Amygdala (tissue), 56 donors: ENCODE measurements at regions not wholly inside any gene's neighbourhood (a gene's known extent, or its start where the extent isn't known, plus 50 kb on each side); places are given as distances from the start of the nearest gene placed in this dataset.
"Not testable (repeated sequence)": the region's sequence is repeated elsewhere in the genome, so short reads cannot be mapped to it uniquely, and the experiment has no call there.

Experiments used
- DNase-seq, 56 donors: peaks; one replicate each; lab custom pipeline; 2025; lab: John Stamatoyannopoulos, UW

DNA sequence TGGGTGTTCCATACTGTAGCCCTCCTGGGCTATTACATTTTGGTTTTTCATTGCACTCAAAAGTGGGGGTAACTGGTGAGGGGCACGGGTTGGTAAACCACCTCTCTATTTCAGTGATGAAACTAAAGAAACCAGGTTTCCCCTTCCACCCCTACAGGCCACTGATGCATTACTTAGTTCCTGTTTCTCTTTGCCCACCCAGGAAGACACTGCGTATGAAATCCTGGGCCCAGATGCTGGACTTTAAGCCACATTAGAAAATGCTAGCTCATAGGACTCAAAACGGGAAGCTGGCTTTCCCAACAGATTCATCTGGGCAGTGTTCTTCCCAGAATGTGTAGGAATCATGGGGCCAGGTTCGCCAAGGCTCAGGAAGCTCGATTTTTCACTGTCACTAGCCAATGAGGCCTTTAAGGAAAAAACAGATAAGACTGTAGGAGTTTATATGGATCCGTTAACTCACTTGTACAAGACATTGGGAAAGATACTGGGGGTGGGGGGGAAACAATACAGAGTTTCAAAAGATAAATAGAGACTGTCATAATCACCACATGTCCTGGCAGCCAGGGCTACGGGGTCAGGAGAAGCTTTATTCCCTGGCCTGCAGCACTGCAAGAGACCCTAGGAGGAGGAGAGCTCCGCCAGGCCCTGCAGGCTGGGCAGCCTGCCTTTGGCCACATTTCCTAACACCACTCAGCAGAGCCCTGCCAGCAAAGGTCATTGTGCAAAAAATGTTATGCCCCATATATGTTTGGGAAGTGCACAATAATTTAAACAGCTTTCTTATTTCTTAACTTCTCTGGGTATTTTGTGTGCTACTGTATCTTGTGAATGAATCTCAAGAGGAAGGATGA, 228.5 kb upstream of the PLGLB2 start:
- DNase-seq, result not testable (repeated sequence)

DNA sequence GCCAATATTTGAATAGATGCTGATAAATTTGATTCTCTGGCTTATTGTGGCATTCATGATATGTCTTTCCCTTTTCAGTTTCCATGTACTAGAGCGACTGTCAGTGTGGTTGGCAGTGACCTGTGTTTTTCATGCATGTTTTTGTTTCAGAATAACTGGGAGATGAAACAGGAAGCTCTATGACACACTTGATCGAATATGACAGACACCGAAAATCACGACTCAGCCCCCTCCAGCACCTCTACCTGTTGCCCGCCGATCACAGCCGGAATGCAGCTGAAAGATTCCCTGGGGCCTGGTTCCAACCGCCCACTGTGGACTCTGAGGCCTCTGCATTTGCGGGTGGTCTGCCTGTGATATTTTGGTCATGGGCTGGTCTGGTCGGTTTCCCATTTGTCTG, 226.8 kb upstream of the PLGLB2 start:
- DNase-seq, result not testable (repeated sequence)

DNA sequence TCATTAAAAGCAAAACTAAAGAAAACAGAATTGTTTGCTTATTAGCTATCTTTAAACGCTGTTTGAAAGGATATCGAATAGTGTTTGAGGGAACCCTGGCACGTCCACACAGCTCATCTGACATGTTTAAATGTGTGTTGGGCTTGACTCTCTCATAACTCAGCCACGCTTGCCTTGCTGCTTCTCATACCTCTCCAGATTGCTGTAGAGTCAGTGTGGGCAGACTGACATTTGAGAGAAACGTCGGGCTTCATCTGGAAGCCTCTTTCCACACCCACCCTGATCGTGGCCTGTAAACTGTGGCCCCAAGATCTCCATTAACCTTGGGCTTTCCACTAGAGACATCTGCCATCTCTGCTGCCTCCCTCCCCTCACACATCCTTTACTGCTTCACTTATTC, 226.4 kb upstream of the PLGLB2 start:
- not testable (repeated sequence) for DNase-seq

DNA sequence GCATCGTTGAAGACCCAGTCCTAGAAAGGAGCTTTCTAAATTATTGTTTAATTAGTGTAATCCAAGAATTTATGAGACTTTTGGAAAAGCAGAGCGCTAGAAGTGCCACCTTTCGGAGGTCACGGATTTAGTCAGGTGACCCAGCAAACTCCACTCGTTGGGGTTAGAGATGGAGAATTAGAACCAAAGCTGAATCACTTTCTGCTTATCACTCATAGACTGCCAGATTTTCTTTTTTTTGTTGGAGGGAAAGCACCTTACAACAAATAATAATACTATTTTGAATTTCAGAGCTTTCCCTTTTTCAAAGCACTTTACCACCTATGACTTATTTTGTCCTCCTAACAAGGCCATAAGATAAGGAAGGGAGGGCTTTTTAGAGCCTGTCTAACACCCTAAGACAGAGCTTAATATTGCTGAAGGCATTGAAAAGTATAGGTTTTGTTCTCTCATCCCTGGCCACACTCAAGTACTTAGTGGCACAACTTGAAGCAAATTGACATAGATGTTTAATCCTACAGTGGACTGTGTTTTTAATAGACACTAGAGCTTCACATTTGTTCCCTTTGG, 223.2 kb upstream of the PLGLB2 start:
- DNase-seq, result not testable (repeated sequence)

DNA sequence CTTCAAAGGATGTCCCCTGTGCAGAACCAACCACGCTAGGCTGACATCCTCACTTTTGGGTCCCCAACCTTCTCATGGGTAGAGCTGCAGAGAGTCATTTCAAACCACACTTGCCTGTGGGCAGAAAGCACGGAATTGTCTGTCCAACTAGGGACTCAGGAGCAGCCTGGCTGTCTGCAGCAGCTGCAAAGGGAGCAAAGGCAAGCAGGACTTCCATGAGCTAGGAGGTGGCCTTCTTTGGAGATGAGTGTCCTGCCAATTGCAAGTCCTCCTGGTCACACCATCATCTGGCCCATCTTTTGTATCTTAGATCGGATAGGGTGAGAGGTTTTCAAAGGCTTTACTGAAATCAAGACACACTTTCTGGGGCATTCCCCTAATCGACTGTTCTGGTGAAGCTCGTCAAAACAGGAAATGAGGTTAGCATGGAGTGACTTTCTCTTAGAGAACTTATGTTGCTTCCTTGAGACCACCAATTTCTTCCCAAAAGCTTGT, 222.3 kb upstream of the PLGLB2 start:
- not testable (repeated sequence) for DNase-seq

DNA sequence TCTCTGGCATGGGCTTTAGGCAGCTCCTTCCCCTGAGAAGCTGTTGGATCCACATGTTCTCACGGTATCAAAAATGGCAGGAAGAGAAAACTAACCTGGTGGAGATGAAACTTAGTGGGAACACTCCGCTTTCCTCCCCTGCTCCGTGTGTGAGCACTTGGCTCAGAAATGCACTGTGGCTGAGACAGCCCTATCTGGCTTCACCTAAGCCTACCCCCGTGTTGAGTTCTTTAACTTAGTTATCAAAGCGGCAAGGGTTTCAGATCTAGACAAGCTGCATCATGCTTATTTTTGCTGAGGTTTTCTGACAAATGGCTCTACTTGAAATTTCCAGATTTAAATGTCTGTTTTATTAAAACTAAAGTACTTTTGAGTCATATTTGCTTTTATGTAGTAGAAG, 221.6 kb upstream of the PLGLB2 start:
- DNase-seq, result not testable (repeated sequence)

DNA sequence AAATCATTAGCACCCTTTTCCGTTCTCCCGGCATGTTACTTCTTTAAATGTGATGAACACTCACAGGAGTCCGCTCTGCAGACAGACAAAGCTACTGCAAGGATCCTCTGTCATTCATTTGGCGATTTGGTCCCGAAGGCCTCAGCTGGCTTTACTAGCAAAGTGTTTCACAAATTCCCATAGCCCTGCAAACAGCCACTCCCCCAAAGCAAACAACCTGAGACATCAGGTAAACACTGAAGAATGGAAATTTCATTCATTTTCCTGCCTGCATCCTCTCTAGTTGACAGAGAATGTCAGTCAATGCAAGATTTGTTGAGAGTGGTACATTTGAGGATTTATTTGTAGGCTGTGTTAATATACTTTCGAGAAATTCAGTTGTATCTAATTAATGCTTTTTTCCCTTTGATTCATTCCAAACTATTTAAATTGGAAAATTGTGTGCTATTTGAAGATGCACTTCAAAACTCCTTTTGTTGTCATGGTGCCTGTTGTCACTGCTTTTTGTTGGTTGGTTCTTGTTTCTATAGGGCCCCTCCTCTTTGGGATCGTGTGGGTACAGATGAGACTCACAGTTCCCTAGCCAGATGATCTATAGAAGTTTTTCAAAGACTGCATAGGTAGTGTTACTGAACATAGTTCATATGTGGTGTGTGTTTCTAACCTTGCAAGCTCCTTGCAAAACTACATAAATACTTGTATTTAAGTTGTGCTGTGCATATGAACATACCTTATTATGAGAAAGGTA, 215.7 kb upstream of the PLGLB2 start:
- not testable (repeated sequence) for DNase-seq

DNA sequence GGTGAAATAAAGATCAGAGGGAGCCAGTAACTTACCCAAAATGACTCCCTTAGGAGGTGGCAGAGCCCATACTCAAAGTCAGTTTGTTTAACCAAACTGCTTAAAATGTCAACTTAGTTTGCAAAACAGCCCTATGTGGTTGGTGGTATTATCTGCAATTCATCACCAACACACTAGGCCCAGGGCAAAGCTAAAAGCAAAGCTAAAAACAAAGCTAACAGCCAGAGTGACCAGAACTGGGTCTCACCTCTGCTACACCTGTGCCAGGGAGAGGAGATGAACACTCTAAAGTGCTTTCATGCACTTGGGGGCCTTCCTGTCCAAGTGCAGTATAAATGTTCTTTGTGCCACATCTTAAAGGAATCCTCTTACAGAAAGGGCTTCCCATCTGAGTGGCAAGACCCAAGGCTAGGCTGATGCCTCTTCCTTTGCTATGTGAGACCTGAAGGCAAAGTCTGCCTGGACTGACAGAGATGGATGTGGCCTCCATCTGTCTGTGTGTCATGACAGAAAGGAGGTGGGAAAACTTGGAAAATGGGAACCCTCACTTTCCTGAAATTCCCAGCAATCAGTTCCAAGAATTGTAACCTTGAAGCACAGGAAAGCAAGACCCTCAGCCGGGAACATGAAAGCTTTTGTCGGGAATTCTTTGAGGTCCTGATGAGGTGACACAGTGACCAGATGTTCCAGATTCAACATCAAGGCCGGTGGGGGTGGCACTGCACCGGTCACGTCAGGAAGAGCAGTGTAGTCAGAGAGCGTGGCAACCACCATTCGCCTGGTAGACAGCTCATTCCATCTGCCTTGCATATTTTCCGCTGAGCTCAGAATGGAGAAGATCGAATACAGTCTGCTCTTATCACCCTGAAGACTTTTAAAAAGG, 214.3 kb upstream of the PLGLB2 start:
- DNase-seq, result not testable (repeated sequence)

DNA sequence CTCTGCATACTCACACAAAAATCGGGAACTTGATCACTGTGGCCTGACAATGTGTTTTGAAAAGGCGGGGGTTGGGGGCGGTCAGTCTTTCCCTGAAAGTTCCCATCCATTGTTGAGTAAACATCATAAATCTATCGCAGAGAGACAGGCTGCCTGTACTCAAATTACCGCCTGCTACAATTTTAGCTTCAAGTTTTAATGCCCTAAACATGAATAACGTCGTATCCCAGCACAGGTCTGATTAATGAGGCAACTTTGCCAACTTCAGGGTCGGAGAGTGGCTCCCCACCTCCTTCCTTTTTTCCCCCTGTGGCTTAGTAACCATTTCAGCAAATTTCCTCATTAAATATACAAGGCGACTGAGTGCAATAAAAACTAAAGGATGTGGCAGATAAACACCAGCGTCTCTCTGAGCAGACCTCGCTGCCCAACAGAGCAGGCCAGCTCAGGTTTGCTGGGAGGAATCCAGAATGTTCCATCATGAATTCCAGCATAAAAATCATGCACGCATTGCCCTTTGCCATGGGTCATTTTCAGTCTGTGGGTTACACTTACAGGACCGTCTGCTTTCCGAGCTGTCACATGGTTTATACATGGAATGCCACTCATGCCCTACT, 213.5 kb upstream of the PLGLB2 start:
- DNase-seq, result not testable (repeated sequence)

DNA sequence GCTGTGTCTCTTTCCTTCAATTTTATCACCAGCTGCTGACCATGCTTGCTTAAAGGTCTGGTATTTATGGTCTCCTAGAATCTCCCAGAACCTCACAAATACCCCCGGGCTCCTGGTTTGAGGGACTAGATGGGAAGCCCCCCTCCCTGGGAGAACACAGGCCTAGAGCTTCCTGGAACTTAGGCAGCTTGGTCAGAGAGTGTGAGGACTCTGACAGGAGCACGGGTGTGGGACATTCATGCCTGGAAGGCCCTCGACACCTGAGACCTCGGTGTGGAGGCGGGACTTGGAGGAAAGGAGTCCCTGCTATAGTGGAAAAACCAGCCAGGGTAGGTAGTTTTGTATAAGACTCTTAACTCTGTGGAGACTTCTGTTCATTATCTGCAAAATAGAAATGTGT, 211.5 kb upstream of the PLGLB2 start:
- not testable (repeated sequence) for DNase-seq

DNA sequence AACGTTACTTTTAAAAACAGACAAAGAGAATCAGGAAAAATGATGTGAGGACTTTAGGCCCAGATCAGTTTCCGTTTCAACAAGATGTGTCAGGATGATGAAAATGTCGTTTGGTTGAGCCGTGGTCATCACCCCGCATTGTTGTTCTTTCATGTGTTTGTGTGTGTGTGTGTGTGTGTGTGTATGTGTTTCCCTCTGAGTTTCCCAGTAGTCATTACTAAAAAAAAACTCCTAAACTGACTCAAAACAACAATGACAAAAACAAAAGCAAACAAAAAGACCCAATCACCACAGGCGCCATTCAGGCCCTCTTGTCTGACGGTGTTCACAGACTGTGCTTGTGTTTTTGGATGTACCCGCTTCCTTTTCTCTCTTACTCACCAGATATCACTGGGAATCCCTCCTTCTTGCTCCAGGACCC, 210.6 kb upstream of the PLGLB2 start:
- not testable (repeated sequence) for DNase-seq

DNA sequence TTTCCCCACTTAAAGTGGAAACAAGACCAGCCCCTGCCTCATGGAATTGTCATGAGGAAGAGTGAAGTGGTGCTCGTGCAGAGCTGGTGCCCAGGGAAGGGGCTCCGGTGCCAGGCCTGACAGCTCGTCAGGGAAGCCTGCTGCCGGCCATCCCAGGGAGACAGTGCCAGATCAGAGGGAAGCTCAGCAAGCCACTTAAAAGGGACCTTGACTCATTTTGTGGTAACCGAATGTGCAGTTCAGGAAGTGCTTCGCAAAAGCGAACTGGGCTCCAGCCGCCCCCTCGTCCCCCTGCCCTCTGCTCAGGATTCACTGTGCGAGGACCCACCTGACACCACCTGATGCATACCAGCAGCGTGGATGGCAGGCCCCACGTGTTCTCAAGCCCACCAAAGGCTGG, 209.6 kb upstream of the PLGLB2 start:
- not testable (repeated sequence) for DNase-seq

DNA sequence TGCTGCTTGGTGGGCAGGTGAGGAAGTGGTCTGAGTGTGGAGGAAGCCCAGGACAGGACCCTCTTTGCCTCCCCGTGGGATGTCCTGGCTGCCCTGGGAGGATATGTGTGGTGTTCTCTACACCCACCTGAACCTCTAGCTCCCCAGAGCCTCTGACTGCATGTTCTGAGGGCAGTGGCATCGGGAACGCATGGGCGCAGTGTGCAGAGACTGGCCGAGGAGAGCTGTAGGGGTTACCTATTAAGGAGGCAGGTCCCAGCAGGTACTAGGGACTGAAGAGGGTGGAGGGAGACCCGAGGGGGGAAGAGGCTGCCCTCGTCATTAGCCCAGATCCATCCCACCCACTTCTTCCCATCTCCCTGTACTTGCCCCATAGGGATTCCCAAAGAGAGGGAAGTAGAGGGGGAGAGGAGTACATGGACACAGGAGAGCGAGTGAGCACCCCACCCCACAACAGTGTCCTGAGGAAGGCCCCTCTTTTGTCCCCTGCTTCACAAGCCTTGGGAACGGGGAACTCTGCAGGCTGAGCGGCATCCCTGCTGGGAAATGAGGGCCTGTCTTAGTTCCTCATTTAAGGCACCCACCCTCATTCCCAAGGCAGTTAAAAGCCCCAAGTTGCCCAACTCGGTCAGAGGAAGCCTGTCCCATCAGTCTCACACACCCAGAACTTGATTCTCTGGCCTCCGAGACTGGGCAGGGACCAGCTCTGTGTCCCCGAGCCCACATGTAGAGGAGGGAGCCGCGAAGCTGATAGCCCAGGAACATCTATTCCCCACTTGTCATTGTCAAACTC, 208.5 kb upstream of the PLGLB2 start:
- DNase-seq, result not testable (repeated sequence)

DNA sequence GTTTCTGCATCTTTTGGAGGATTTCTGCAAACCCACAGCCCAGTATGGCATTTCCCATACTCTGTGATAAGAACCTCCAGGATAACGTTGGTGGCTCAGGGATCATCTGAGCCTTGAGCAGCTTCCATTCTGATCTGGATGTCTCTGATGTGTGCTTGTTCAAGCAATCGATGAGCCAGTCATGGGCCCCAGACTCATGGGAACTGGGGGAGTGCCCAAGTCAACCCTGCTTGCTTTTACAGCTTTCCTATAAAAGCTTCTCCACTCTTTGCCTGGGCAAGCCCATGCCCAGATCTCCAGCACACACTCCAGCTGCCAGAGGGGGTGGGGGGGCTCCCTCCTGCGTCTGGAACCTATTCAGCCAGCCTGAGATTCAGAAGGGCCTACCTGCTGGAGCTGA, 207.6 kb upstream of the PLGLB2 start:
- DNase-seq, result not testable (repeated sequence)

DNA sequence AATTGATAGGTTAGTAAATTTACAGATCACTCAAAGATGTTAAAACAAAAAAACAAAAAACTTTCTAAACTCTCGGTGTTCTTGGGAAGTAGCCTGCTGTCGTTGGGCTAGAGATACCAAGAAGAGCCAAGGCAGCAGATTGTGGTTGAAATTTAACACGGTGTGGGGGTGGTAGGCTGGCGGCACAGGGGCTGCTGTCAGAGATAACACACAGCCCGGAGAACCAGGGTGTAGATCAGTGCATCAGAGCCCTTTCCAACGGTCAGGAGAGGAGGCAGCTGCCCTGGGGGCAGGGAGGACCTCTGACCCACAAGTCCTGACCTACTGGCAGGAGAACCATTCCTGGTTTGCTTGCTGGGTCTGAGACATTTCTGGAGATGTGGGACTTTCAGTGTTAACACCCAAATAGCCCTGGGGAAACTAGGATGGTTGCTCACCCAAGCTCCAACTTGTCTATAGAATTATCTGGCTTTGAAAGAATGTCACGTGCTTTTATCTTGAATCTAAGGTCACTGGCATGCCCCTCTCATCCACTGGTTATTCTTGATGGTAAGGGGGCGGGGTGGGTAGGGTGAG, 205.2 kb upstream of the PLGLB2 start:
- not testable (repeated sequence) for DNase-seq

DNA sequence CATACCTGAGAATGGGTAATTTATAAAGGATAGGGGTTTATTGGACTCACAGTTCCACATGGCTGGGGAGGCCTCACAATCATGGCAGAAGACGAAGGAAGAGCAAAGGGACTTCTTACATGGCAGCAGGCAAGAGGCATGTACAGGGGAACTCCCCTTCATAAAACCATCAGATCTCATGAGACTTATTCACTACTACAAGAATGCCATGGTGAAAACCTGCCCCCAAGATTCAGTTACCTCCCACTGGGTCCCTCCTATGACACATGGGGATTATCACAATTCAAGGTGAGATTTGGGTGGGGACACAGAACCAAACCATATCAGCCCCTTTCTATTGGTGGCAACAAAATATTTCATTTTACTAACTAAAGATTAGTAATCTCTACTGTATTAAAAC, 204.1 kb upstream of the PLGLB2 start:
- DNase-seq, result not testable (repeated sequence)

DNA sequence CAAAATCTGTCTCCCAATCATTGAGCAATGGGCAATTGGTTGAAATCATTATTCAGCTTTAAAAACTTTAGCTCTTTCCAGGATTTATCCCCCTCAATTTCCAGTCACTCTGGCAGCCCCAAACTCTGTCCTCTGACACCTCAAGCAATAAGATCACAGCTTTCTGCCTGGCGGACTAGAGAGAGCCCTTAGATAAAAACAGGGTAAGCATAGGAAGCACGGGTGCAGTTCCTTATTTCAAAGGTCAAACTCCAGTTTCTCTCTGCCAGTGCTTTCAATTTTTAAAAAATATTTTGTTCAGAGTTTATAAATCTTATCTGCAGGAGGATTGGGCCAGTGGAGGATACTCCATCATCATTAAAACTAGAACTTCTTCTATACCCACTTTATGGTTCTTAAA, 200.8 kb upstream of the PLGLB2 start:
- not testable (repeated sequence) for DNase-seq

DNA sequence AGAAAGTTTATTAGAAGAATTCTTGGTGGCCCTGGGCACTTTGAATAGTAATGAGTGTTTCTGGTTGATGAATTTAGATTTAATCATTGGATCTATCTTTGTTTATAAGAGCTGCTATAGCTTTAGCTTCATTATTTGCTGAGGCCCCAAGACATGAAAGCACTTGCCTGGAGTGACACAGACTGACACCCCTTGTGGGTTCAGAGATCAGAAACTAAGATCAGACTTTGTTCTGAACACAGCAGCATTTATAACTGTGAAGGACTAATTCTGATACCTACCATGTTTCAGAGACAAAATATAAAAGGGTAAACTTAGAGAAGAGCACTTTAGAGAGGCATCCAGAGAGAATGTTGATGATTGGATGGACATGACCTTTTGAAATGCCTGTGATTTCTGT, 199.9 kb upstream of the PLGLB2 start:
- DNase-seq, result not testable (repeated sequence)
